Kidney (tissue), 13 donors: ENCODE measurements at regions not wholly inside any gene's neighbourhood (a gene's known extent, or its start where the extent isn't known, plus 50 kb on each side); places are given as distances from the start of the nearest gene placed in this dataset.

Source experiments
- DNase-seq, 5 donors: peaks; one replicate each; pipeline ENCODE4 v3.0.0-alpha.2; 2013 to 2020
- FAIRE-seq: peaks from 2 replicates; lab custom pipeline; 2012; peaks lifted over from hg19 to GRCh38; lab: Jason Lieb, UNC
- H3K27ac ChIP-seq, 2 donors: one replicate each; pipeline ENCODE4 v1.7.0; 2013; ENCODE audit warnings: low read depth in 2 of 2, low read length in 2 of 2, inconsistent platforms in 1 of 2
- H3K27me3 ChIP-seq: one replicate; pipeline ENCODE4 v1.7.1; 2013; ENCODE audit warnings: low read length, inconsistent platforms; ENCODE audit not compliant: control insufficient read depth, insufficient read depth
- H3K36me3 ChIP-seq, 3 donors: one replicate each; pipeline versions ENCODE4 v1.7.0 to v1.7.1; 2013; ENCODE audit warnings: low read length in 3 of 3, control low read depth in 1 of 3, inconsistent platforms in 1 of 3; ENCODE audit not compliant: insufficient read depth in 3 of 3, control insufficient read depth in 2 of 3
- H3K4me1 ChIP-seq, 3 donors: one replicate each; pipeline versions ENCODE4 v1.7.0 to v1.7.1; 2013; ENCODE audit warnings: low read length in 3 of 3, inconsistent platforms in 1 of 3, low read depth in 1 of 3; ENCODE audit not compliant: control insufficient read depth in 2 of 3, insufficient read depth in 2 of 3
- H3K4me3 ChIP-seq, 3 donors: one replicate each; pipeline versions ENCODE4 v1.7.0 to v1.8.1; 2013; ENCODE audit warnings: low read length in 3 of 3, control low read depth in 1 of 3, inconsistent platforms in 1 of 3
- H3K9ac ChIP-seq, 3 donors: one replicate each; pipeline versions ENCODE4 v1.7.0 to v1.7.1; 2013; ENCODE audit warnings: low read length in 3 of 3, control low read depth in 1 of 3, inconsistent platforms in 1 of 3
- H3K9me3 ChIP-seq, 3 donors: one replicate each; pipeline versions ENCODE4 v1.7.0 to v1.7.1; 2013; ENCODE audit warnings: low read length in 3 of 3, control low read depth in 1 of 3, inconsistent platforms in 1 of 3; ENCODE audit not compliant: control insufficient read depth in 2 of 3, insufficient read depth in 1 of 3
- CTCF ChIP-seq: IDR thresholded peaks from 3 replicates; pipeline ENCODE4 v1.5.1; 2012; ENCODE audit warnings: mild to moderate bottlenecking, moderate library complexity, borderline replicate concordance; ENCODE audit not compliant: insufficient read depth; ENCODE audit errors: extremely low read depth
- intact Hi-C: fragments of 100-400 bp; cut with DNase I; formaldehyde crosslinking; loops from one replicate; pipeline ENCODE4 v1.11.1; 2022
- donor health status: control.
- donor health status: control.
- donor health status: control.
- donor health status: control.
- donor health status: control.
- donor health status: DM: yes; HTN: yes; CAD: no.
- donor health status: Normal renal cell carcinoma (clear cell type).

DNA sequence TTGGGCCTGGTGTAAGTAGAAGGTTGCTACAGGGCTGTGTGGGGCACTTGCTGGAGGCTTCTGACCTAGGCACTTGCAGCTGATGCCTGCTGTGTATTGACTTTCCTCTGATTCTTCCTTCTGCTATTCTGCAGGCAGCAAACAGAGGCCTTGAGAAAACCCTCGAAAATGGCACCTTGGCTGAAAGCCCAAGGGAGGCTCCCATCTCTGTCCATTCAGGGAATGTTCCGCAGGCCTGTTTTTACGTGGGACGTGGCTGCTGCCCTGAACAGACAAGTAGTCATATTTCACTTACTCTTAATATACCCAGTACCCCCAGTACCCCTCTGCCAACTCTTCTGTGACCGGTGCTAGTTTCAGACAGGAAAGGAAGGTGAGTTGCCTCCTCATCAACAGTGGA is 664.7 kb downstream of the INHBA start:
- TF ChIP-seq CTCF: no peak
- no peaks in the 10 kb centered on the region for H3K9me3 ChIP-seq
- no peak overlapping the region for H3K27ac ChIP-seq
- H3K27me3 ChIP-seq: no peaks in the 10 kb centered on the region
- intact Hi-C loops: no loop called here
- H3K36me3 ChIP-seq: no peaks in the 10 kb centered on the region
- H3K9ac ChIP-seq: no peak overlapping the region
- no peak for DNase-seq
- no peak for FAIRE-seq
- no peak overlapping the region for H3K4me3 ChIP-seq
- no peaks in the 10 kb centered on the region for H3K4me1 ChIP-seq

GRCh38 chr7:41037691-41038090 is 665.2 kb downstream of the INHBA start:
- H3K9ac ChIP-seq: no peak overlapping the region

DNA sequence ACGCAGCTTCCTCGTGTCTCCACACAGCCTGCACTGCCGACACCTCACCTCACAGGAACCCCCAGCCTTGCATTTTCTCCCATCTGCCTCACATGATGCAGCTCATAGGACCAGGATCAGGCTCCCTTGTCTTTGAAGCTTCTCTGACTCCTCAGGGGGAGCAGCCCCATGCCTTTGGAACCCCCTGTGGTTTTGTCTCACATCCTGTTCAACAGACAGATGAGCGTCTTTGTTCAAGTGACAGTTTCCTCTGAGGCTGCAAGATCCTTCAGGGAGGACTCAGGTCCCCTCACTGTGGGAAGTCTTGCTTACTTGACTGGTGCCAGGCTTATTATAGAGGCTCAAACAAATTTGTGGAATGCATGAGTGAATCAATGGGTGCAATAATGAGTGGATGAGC is 667.1 kb downstream of the INHBA start:
- FAIRE-seq (no peak), DNase-seq (no peak)
- no peaks in the 10 kb centered on the region for H3K27me3 ChIP-seq
- no peaks in the 10 kb centered on the region for H3K4me1 ChIP-seq
- no peaks in the 10 kb centered on the region for H3K36me3 ChIP-seq
- no peak overlapping the region for H3K4me3 ChIP-seq
- intact Hi-C loops: no loop called here
- H3K27ac ChIP-seq: no peak overlapping the region
- no peak for TF ChIP-seq CTCF
- no peaks in the 10 kb centered on the region for H3K9me3 ChIP-seq
- no peak overlapping the region for H3K9ac ChIP-seq

More at GRCh38 chr7:41037691-41038090, 665.2 kb downstream of the INHBA start:
- TF ChIP-seq CTCF: no peak
- FAIRE-seq (no peak), DNase-seq (no peak)
- H3K4me3 ChIP-seq: no peak overlapping the region
- no peaks in the 10 kb centered on the region for H3K9me3 ChIP-seq
- no peaks in the 10 kb centered on the region for H3K36me3 ChIP-seq
- no peak overlapping the region for H3K27ac ChIP-seq
- intact Hi-C loops: no loop called here
- H3K4me1 ChIP-seq: no peaks in the 10 kb centered on the region
- no peaks in the 10 kb centered on the region for H3K27me3 ChIP-seq

DNA sequence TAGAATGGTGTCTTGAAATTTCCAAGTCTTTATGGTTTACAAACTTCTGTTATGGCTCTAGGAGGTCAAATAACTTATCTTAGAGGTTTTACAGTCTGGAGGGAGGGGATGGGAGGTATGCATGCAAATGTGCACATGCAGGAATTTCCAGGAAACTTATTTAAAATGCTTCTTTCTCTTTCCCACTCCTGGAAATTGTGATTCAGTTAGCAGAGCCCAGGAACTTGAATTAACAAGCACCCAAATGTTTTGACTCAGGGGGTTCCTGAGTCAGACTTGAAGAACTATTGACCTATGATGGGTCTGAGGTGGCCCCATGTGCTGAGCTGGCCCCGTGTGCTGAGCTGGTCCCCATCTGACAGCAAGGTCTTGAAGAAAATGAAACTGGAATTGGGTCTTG is 669.4 kb downstream of the INHBA start:
- H3K9me3 ChIP-seq: no peaks in the 10 kb centered on the region
- no peaks in the 10 kb centered on the region for H3K36me3 ChIP-seq
- intact Hi-C loops: no loop called here
- no peak overlapping the region for H3K27ac ChIP-seq
- no peak overlapping the region for H3K4me3 ChIP-seq
- no peak for TF ChIP-seq CTCF
- no peak overlapping the region for H3K9ac ChIP-seq
- H3K4me1 ChIP-seq: no peaks in the 10 kb centered on the region
- no peaks in the 10 kb centered on the region for H3K27me3 ChIP-seq
- DNase-seq: no peak
- FAIRE-seq: no peak
